Endothelial cell of umbilical vein (primary cell): ENCODE measurements at regions not wholly inside any gene's neighbourhood (a gene's known extent, or its start where the extent isn't known, plus 50 kb on each side); places are given as distances from the start of the nearest gene placed in this dataset.

ENCODE experiments used
- BruUV-seq: library from RNA; stranded (reverse); fragments of 400-500 nt; replicated peaks from 2 replicates; lab custom pipeline; 2021; lab: Mats Ljungman, UMichigan
- CTCF ChIA-PET: fragments of 300-600, 350-600 bp; sonication (Branson Sonifier 250); formaldehyde crosslinking; loops from one replicate; lab custom pipeline; 2021; ENCODE audit warnings: antibody characterized with exemption, inconsistent platforms; lab: Charles Lee
- POLR2A ChIA-PET: fragments of 300-600, 350-600 bp; sonication (Branson Sonifier 250); formaldehyde crosslinking; loops from one replicate; lab custom pipeline; 2021; ENCODE audit warnings: antibody characterized with exemption, inconsistent platforms; lab: Charles Lee
- DNase-seq: peaks from one replicate; pipeline ENCODE4 v3.0.0-alpha.2; 2011; ENCODE audit warnings: low read depth, low spot score
- FAIRE-seq: peaks from 2 replicates; lab custom pipeline; 2011; peaks lifted over from hg19 to GRCh38; lab: Jason Lieb, UNC
- H2AFZ ChIP-seq: 2 replicates; pipeline ENCODE4 v1.6.0; 2012; ENCODE audit warnings: low read depth, low read length, control low read depth, inconsistent platforms
- H3K27ac ChIP-seq: 2 replicates; pipeline ENCODE4 v1.5.1; 2011; ENCODE audit warnings: low read depth, mild to moderate bottlenecking, control low read depth, low read length, moderate library complexity; ENCODE audit not compliant: insufficient read depth
- H3K27me3 ChIP-seq, 2 experiments: 2 replicates each; pipeline versions ENCODE4 v1.6.0 to v1.6.1; 2011; ENCODE audit warnings: low read length in 2 of 2, mixed read lengths in 1 of 2; ENCODE audit not compliant: control insufficient read depth in 2 of 2, insufficient read depth in 2 of 2
- H3K36me3 ChIP-seq, 2 experiments: 2 replicates in 1 of 2; 3 replicates in 1 of 2; pipeline ENCODE4 v1.5.1; 2011; ENCODE audit warnings: low read length in 2 of 2, mild to moderate bottlenecking in 1 of 2, moderate library complexity in 1 of 2; ENCODE audit not compliant: control insufficient read depth in 2 of 2, insufficient read depth in 2 of 2; ENCODE audit errors: extremely low read depth in 1 of 2
- H3K4me1 ChIP-seq: 3 replicates; pipeline ENCODE4 v1.5.1; 2011; ENCODE audit warnings: mild to moderate bottlenecking, low read length; ENCODE audit not compliant: control insufficient read depth, insufficient read depth; ENCODE audit errors: extremely low read depth
- H3K4me2 ChIP-seq: 2 replicates; pipeline ENCODE4 v1.6.1; 2011; ENCODE audit warnings: low read length, control low read depth, mixed read lengths; ENCODE audit not compliant: insufficient read depth
- H3K4me3 ChIP-seq, 3 experiments: fragments of 200-600 bp in 1 of 3; sonication (generic), shearing (Covaris generic) in 1 of 3; replicated peaks in 1 of 3; 2 replicates each; pipeline ENCODE4 v1.5.1; 2011 to 2016; ENCODE audit warnings: control low read depth in 3 of 3, low read length in 3 of 3, mild to moderate bottlenecking in 2 of 3, inconsistent platforms in 1 of 3, low read depth in 1 of 3, moderate library complexity in 1 of 3; ENCODE audit not compliant: insufficient read depth in 1 of 3
- H3K79me2 ChIP-seq: 2 replicates; pipeline ENCODE4 v1.6.0; 2012; ENCODE audit warnings: low read length, inconsistent platforms; ENCODE audit not compliant: control insufficient read depth, insufficient read depth
- H3K9ac ChIP-seq: replicated peaks from 2 replicates; pipeline ENCODE3; 2011; ENCODE audit warnings: low read length, control low read depth; ENCODE audit not compliant: insufficient read depth; ENCODE audit errors: extremely low read depth
- H3K9me1 ChIP-seq: replicated peaks from 3 replicates; pipeline ENCODE4 v1.6.0; 2011; ENCODE audit warnings: mild to moderate bottlenecking, low read length; ENCODE audit not compliant: control insufficient read depth, insufficient read depth; ENCODE audit errors: extremely low read depth
- H3K9me3 ChIP-seq: replicated peaks from 2 replicates; pipeline ENCODE4 v1.5.1; 2012; ENCODE audit warnings: low read length, inconsistent platforms; ENCODE audit not compliant: control insufficient read depth, insufficient read depth
- H4K20me1 ChIP-seq: replicated peaks from 2 replicates; pipeline ENCODE3; 2011; ENCODE audit warnings: mild to moderate bottlenecking, low read length; ENCODE audit not compliant: control insufficient read depth, insufficient read depth; ENCODE audit errors: extremely low read depth
- CTCF ChIP-seq, 2 donors: IDR thresholded peaks; 1 replicate in 1 of 2; 2 replicates in 1 of 2; pipeline ENCODE4 v1.5.1; 2011; ENCODE audit warnings: low read length in 2 of 2, mild to moderate bottlenecking in 2 of 2, moderate library complexity in 2 of 2, control low read depth in 1 of 2, inconsistent platforms in 1 of 2, low read depth in 1 of 2; ENCODE audit not compliant: insufficient read depth in 1 of 2; ENCODE audit errors: extremely low read depth in 1 of 2
- EZH2 ChIP-seq: IDR thresholded peaks from 2 replicates; pipeline ENCODE4 v1.6.1; 2012; ENCODE audit warnings: borderline replicate concordance, low read depth, mild to moderate bottlenecking, moderate library complexity, low read length, inconsistent platforms; ENCODE audit not compliant: severe bottlenecking
- FOS ChIP-seq: IDR thresholded peaks from 2 replicates; pipeline ENCODE4 v1.6.1; 2011; ENCODE audit warnings: mild to moderate bottlenecking, low read length, moderate library complexity, borderline replicate concordance; ENCODE audit not compliant: insufficient read depth
- GATA2 ChIP-seq: IDR thresholded peaks from 2 replicates; pipeline ENCODE4 v1.7.0; 2011; ENCODE audit warnings: low read depth, mild to moderate bottlenecking, moderate library complexity, mixed read lengths, low read length; ENCODE audit not compliant: insufficient read length, insufficient read depth
- JUN ChIP-seq: IDR thresholded peaks from 2 replicates; pipeline ENCODE4 v1.6.1; 2011; ENCODE audit warnings: borderline replicate concordance, low read depth; ENCODE audit not compliant: insufficient read length, insufficient read depth
- MAX ChIP-seq: IDR thresholded peaks from 2 replicates; pipeline ENCODE4 v1.6.1; 2011; ENCODE audit not compliant: insufficient read depth, insufficient read length
- MYC ChIP-seq: IDR thresholded peaks from one replicate; pipeline ENCODE4 v1.6.1; 2011; ENCODE audit warnings: mild to moderate bottlenecking, low read depth, low read length
- POLR2A ChIP-seq: IDR thresholded peaks from 2 replicates; pipeline ENCODE4 v1.6.1; 2012; ENCODE audit warnings: low read depth, mild to moderate bottlenecking, control low read depth, low read length
- POLR2AphosphoS5 ChIP-seq: IDR thresholded peaks from 2 replicates; pipeline ENCODE4 v1.6.1; 2012; ENCODE audit warnings: low read depth, mild to moderate bottlenecking, control low read depth, low read length, moderate library complexity; ENCODE audit not compliant: insufficient read depth
- dilution Hi-C: fragments of 300-500 bp; cut with MboI; formaldehyde crosslinking; loops from one replicate; pipeline ENCODE4 v1.15.0; 2019; ENCODE audit warnings: low sequenced_read_pairs; ENCODE audit not compliant: extremely low pct_ligation_motif_present
- intact Hi-C: fragments of 100-400 bp; cut with micrococcal nuclease; formaldehyde crosslinking; loops from one replicate; pipeline ENCODE4 v1.10.0; 2022

DNA sequence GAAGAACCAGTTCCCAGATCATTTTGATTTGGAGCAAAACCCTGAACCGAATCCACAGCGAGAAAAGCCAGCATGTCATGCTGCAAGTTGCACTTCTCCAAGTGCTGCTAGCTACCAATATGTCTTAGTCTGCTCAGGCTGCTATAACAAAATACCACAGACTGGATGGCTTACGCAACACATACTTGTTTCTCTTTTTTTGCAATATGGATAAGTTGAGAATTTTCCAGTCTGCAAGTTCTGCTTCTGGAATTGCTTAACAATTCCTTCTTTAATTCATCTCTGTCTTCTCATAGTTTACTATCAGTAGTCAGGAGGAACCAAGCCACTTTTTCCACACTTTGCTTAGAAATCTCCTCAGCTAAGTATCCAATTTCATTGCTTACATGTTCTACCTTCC lies 105.9 kb upstream of the RBBP8 start:
- ChIA-PET CTCF (interaction anchor here (1.5 kb wide), 1 partner anchor 156 kb away, joined by 5 read pairs; no protein-coding TSS in a partner anchor), POLR2A (no interaction called here)
- H3K27me3 ChIP-seq, result peaks cover 67 to 86% of the 10 kb centered on the region in 2 experiments
- intact Hi-C loops (no loop called here), dilution Hi-C loops (no loop called here)
- no peaks in the 10 kb centered on the region for H4K20me1 ChIP-seq
- H3K9me1 ChIP-seq, result no peaks in the 10 kb centered on the region
- no peaks in the 10 kb centered on the region for H3K4me1 ChIP-seq
- no peak overlapping the region for H3K9ac ChIP-seq
- H3K27ac ChIP-seq, result no peak overlapping the region
- no peak overlapping the region for H3K4me2 ChIP-seq
- DNase-seq, result no peak
- no TSS peak for BruUV-seq
- no peaks in the 10 kb centered on the region for H3K79me2 ChIP-seq
- no peaks in the 10 kb centered on the region for H3K9me3 ChIP-seq
- no peak overlapping the region for H2AFZ ChIP-seq
- TF ChIP-seq MAX, result no peak
- H3K36me3 ChIP-seq, result no peaks in the 10 kb centered on the region
- FAIRE-seq, result no peak
- H3K4me3 ChIP-seq, result no peak overlapping the region

- ChIA-PET POLR2A (no interaction called here), CTCF (interaction anchor here (1.5 kb wide), 1 partner anchor 156 kb away, joined by 5 read pairs; no protein-coding TSS in a partner anchor)
- TF ChIP-seq CTCF (IDR thresholded peaks at IDR 0.05; ENCODE audit: extremely low read depth in 1 of 2, insufficient read depth in 1 of 2, low read depth in 1 of 2, low read length in 2 of 2), result no peak
- TF ChIP-seq EZH2, result no peak
- no peak for TF ChIP-seq JUN
- no peak for TF ChIP-seq POLR2AphosphoS5
- TF ChIP-seq GATA2, result no peak
- TF ChIP-seq FOS, result no peak
- no peak for TF ChIP-seq POLR2A
- TF ChIP-seq MAX, result no peak
- TF ChIP-seq MYC, result no peak
- H3K79me2 ChIP-seq, result no peaks in the 10 kb centered on the region
- no peak overlapping the region for H3K4me3 ChIP-seq
- H3K9ac ChIP-seq, result no peak overlapping the region
- H3K9me3 ChIP-seq, result no peaks in the 10 kb centered on the region
- no peaks in the 10 kb centered on the region for H3K36me3 ChIP-seq
- H2AFZ ChIP-seq, result no peak overlapping the region
- peaks cover 66 to 86% of the 10 kb centered on the region in 2 experiments for H3K27me3 ChIP-seq
- BruUV-seq, result no TSS peak
- DNase-seq (no peak), FAIRE-seq (no peak)
- H3K9me1 ChIP-seq, result no peaks in the 10 kb centered on the region
- dilution Hi-C loops, result no loop called here
- intact Hi-C loops, result no loop called here
- no peak overlapping the region for H3K27ac ChIP-seq
- no peak overlapping the region for H3K4me2 ChIP-seq
- H4K20me1 ChIP-seq, result no peaks in the 10 kb centered on the region
- no peaks in the 10 kb centered on the region for H3K4me1 ChIP-seq
Measured at GRCh38 chr18:22827741-22828140, 105.4 kb upstream of the RBBP8 start.
